Calu3 (cell line): ENCODE measurements at regions not wholly inside any gene's neighbourhood (a gene's known extent, or its start where the extent isn't known, plus 50 kb on each side); places are given as distances from the start of the nearest gene placed in this dataset.
"Not testable (repeated sequence)": the region's sequence is repeated elsewhere in the genome, so short reads cannot be mapped to it uniquely, and the experiment has no call there.

Experiments
- BruUV-seq: library from RNA; stranded (reverse); fragments of 400-500 nt; replicated peaks from 2 replicates; lab custom pipeline; 2021; lab: Mats Ljungman, UMichigan
- CTCF ChIA-PET: fragments of 300-600 bp; sonication (Branson Sonifier 250); formaldehyde crosslinking; loops from one replicate; lab custom pipeline; 2022; ENCODE audit warnings: antibody characterized with exemption; lab: Charles Lee
- DNase-seq: peaks from one replicate; pipeline ENCODE4 v3.0.0; 2022
- H3K27ac Mint-ChIP-seq: one replicate; pipeline ENCODE4 v1.8.0; 2022; ENCODE audit warnings: mixed read lengths; ENCODE audit not compliant: unreplicated experiment
- H3K27me3 Mint-ChIP-seq: one replicate; pipeline ENCODE4 v1.8.0; 2022; ENCODE audit warnings: mixed read lengths; ENCODE audit not compliant: unreplicated experiment
- H3K36me3 Mint-ChIP-seq: one replicate; pipeline ENCODE4 v1.8.0; 2022; ENCODE audit warnings: mild to moderate bottlenecking, moderate library complexity, mixed read lengths; ENCODE audit not compliant: insufficient read depth, unreplicated experiment
- H3K4me1 Mint-ChIP-seq: one replicate; pipeline ENCODE4 v1.8.0; 2022; ENCODE audit warnings: mild to moderate bottlenecking, low read depth, mixed read lengths; ENCODE audit not compliant: unreplicated experiment
- H3K4me3 Mint-ChIP-seq: one replicate; pipeline ENCODE4 v1.8.0; 2022; ENCODE audit warnings: mild to moderate bottlenecking, low read depth, moderate library complexity, mixed read lengths; ENCODE audit not compliant: unreplicated experiment
- H3K9me3 Mint-ChIP-seq: one replicate; pipeline ENCODE4 v1.8.0; 2022; ENCODE audit warnings: low read depth, mixed read lengths; ENCODE audit not compliant: unreplicated experiment
- CTCF ChIP-seq: fragments of 200-600 bp; IDR thresholded peaks from one replicate; pipeline ENCODE4 v1.8.0; 2022; ENCODE audit warnings: antibody characterized with exemption; ENCODE audit not compliant: unreplicated experiment
- intact Hi-C: fragments of 100-400 bp; cut with micrococcal nuclease; formaldehyde crosslinking; loops from one replicate; pipeline ENCODE4 v1.10.0; 2022; ENCODE audit not compliant: unreplicated experiment

- peaks cover 13% of the 10 kb centered on the region for H3K27me3 Mint-ChIP-seq
- no peak overlapping the region for H3K4me3 Mint-ChIP-seq
- no peak for DNase-seq
- CTCF ChIA-PET = no interaction called here
- peaks cover 6% of the 10 kb centered on the region for H3K9me3 Mint-ChIP-seq
- no TSS peak for BruUV-seq
- intact Hi-C loops = no loop called here
- no peak for TF ChIP-seq CTCF
- H3K27ac Mint-ChIP-seq = no peak overlapping the region
- H3K4me1 Mint-ChIP-seq = no peaks in the 10 kb centered on the region
- no peaks in the 10 kb centered on the region for H3K36me3 Mint-ChIP-seq
These were observed 79.3 kb upstream of the IL1RAPL2 start for GRCh38 chrX:104486691-104487090.

DNA sequence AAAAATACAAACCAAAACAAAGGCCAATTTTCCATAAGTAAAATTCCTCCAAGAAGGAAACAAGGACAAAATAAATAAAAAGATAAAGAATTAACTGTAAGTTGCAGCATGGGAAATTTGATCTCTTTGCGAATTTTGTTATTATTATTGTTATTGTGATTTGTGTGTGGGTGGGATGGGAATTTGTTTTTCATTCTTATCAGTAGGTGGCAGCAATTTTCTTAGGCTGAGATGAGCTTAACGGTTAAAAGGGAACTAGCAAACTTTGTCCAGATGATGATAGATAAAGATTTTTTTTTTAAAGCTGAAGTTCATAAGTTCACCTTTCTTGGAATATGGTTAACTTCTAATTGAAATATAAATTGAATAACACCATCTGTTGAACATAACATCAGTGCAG is 83.2 kb upstream of the IL1RAPL2 start:
- intact Hi-C loops = no loop called here
- H3K27ac Mint-ChIP-seq = no peak overlapping the region
- BruUV-seq = no TSS peak
- H3K4me3 Mint-ChIP-seq = no peak overlapping the region
- DNase-seq = no peak
- no peaks in the 10 kb centered on the region for H3K36me3 Mint-ChIP-seq
- CTCF ChIA-PET = interaction anchor here (1.0 kb wide), 1 partner anchor 13 kb away, joined by 3 read pairs; no protein-coding TSS in a partner anchor
- H3K4me1 Mint-ChIP-seq = no peaks in the 10 kb centered on the region
- peaks cover 13% of the 10 kb centered on the region for H3K27me3 Mint-ChIP-seq
- TF ChIP-seq CTCF = no peak
- peaks cover 3% of the 10 kb centered on the region for H3K9me3 Mint-ChIP-seq

DNA sequence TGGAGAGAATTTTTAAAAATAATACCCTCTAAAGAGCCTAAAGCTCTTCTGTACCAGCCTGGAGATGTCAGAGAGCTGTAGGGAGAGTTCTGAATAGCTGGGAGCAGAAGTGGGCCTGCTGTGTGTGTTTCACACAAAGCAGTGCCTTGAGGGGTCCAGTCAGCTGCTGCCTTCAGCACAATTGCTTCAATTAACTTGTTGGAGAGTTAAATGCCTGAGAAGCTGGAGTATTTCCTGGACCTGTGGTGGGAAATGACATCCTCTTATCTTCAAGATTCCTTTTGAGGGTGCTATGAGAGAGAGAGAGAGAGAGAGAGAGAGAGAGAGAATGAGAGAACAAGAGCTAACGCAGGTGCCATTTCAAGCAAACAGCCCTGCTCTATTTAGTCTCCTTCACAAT is 96.2 kb upstream of the IL1RAPL2 start:
- Mint-ChIP-seq H3K27ac (no peak overlapping the region), H3K4me3 (no peak overlapping the region), H3K9me3 (no peaks in the 10 kb centered on the region), H3K4me1 (no peaks in the 10 kb centered on the region), H3K27me3 (peaks cover 25% of the 10 kb centered on the region), H3K36me3 (no peaks in the 10 kb centered on the region)
- CTCF ChIA-PET = no interaction called here
- no peak for DNase-seq
- intact Hi-C loops = no loop called here
- no TSS peak for BruUV-seq
- TF ChIP-seq CTCF = no peak

GRCh38 chrX:104459796-104460195 is 106.2 kb upstream of the IL1RAPL2 start:
- no peaks in the 10 kb centered on the region for H3K9me3 Mint-ChIP-seq
- BruUV-seq = no TSS peak
- H3K4me1 Mint-ChIP-seq = no peaks in the 10 kb centered on the region
- H3K4me3 Mint-ChIP-seq = no peak overlapping the region
- TF ChIP-seq CTCF = no peak
- intact Hi-C loops = no loop called here
- no peak overlapping the region for H3K27ac Mint-ChIP-seq
- CTCF ChIA-PET = no interaction called here
- no peak for DNase-seq
- no peaks in the 10 kb centered on the region for H3K36me3 Mint-ChIP-seq
- peaks cover 20% of the 10 kb centered on the region for H3K27me3 Mint-ChIP-seq

- H3K4me3 Mint-ChIP-seq, H3K4me1 Mint-ChIP-seq, H3K9me3 Mint-ChIP-seq, H3K27ac Mint-ChIP-seq, H3K36me3 Mint-ChIP-seq, CTCF ChIA-PET, DNase-seq, intact Hi-C loops, BruUV-seq, H3K27me3 Mint-ChIP-seq: not testable (repeated sequence)
These were observed 108.9 kb upstream of the IL1RAPL2 start for GRCh38 chrX:104457130-104457529.
